Mesendoderm (in vitro differentiated cells): ENCODE measurements at regions not wholly inside any gene's neighbourhood (a gene's known extent, or its start where the extent isn't known, plus 50 kb on each side); places are given as distances from the start of the nearest gene placed in this dataset.

Experiments
- DNase-seq: peaks from one replicate; pipeline ENCODE4 v3.0.0; 2013
- H2AK5ac ChIP-seq: 2 replicates; pipeline ENCODE4 v1.6.1; 2013; ENCODE audit warnings: low read length, inconsistent platforms
- H2BK120ac ChIP-seq: 2 replicates; pipeline ENCODE4 v1.6.1; 2013; ENCODE audit warnings: low read depth, mild to moderate bottlenecking, low read length, moderate library complexity, mixed read lengths
- H2BK15ac ChIP-seq: replicated peaks from 2 replicates; pipeline ENCODE4 v1.6.1; 2013; ENCODE audit warnings: low read depth, mild to moderate bottlenecking, moderate library complexity
- H2BK5ac ChIP-seq: 2 replicates; pipeline ENCODE4 v1.6.1; 2013; ENCODE audit warnings: low read length, inconsistent platforms
- H3K18ac ChIP-seq: 2 replicates; pipeline ENCODE4 v1.6.1; 2013; ENCODE audit warnings: mild to moderate bottlenecking, low read length, mixed read lengths
- H3K23ac ChIP-seq: one replicate; pipeline ENCODE4 v1.6.1; 2013; ENCODE audit warnings: low read length
- H3K27ac ChIP-seq: 2 replicates; pipeline ENCODE4 v1.5.1; 2013; ENCODE audit warnings: low read depth, mild to moderate bottlenecking, inconsistent platforms, low read length, moderate library complexity
- H3K27me3 ChIP-seq: 2 replicates; pipeline ENCODE4 v1.6.1; 2013; ENCODE audit warnings: low read length, control low read depth, mild to moderate bottlenecking, inconsistent platforms; ENCODE audit not compliant: insufficient read depth, poor library complexity
- H3K36me3 ChIP-seq: 2 replicates; pipeline ENCODE4 v1.6.1; 2013; ENCODE audit warnings: low read length, inconsistent platforms; ENCODE audit not compliant: control insufficient read depth, insufficient read depth
- H3K4ac ChIP-seq: one replicate; pipeline ENCODE4 v1.6.1; 2013; ENCODE audit warnings: low read depth, mild to moderate bottlenecking, low read length, moderate library complexity
- H3K4me1 ChIP-seq: 2 replicates; pipeline ENCODE4 v1.6.1; 2013; ENCODE audit warnings: low read depth, low read length, inconsistent platforms; ENCODE audit not compliant: control insufficient read depth
- H3K4me2 ChIP-seq: 2 replicates; pipeline ENCODE4 v1.6.1; 2013; ENCODE audit warnings: low read length
- H3K4me3 ChIP-seq: 2 replicates; pipeline ENCODE4 v1.5.1; 2013; ENCODE audit warnings: mild to moderate bottlenecking, low read length
- H3K56ac ChIP-seq: one replicate; pipeline ENCODE4 v1.6.1; 2013; ENCODE audit warnings: low read length
- H3K79me1 ChIP-seq: 2 replicates; pipeline ENCODE4 v1.6.1; 2013; ENCODE audit warnings: low read length, inconsistent platforms
- H3K79me2 ChIP-seq: 2 replicates; pipeline ENCODE4 v1.6.1; 2013; ENCODE audit warnings: mild to moderate bottlenecking, low read length; ENCODE audit not compliant: control insufficient read depth, insufficient read depth
- H3K9ac ChIP-seq: 2 replicates; pipeline ENCODE4 v1.6.1; 2013; ENCODE audit warnings: low read length, inconsistent platforms
- H4K5ac ChIP-seq: one replicate; pipeline ENCODE4 v1.6.1; 2013; ENCODE audit warnings: low read length
- H4K8ac ChIP-seq: one replicate; pipeline ENCODE4 v1.6.1; 2013; ENCODE audit warnings: low read depth, mild to moderate bottlenecking, control low read depth, low read length, moderate library complexity
- WGBS: extraction: QIAGEN DNeasy Blood & Tissue Kit; methylation state at CpG from one replicate; pipeline ENCODE4 v1.1.7; 2013; ENCODE audit warnings: low lambda C conversion rate, missing lambda C conversion rate; ENCODE audit not compliant: insufficient coverage; ENCODE audit errors: extremely low coverage; 5-methylcytosine and 5-hydroxymethylcytosine counted together

DNA sequence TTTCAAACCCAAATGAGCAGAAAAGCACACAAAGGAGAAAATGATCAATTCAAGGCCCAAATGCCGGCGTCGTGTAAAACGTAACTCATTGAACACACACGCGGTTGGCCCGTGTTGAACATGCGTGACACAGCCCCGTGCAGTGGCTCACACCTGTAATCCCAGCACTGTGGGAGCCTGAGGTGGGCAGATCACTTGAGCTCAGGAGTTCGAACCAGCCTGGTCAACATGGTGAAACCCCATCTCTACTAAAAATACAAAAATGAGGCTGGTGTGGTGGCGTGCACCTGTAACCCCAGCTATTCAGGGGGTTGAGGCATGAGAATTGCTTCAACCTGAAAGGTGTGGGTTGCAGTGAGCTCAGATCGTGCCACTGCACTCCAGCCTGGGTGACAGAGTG lies 156.7 kb upstream of the KLF6 start:
- peak overlapping the region; percentile 11 for H3K56ac ChIP-seq
- H2BK5ac ChIP-seq, result no peak overlapping the region
- H4K5ac ChIP-seq, result no peak overlapping the region
- H2AK5ac ChIP-seq, result no peak overlapping the region
- H3K18ac ChIP-seq, result no peak overlapping the region
- no peak overlapping the region for H3K4ac ChIP-seq
- H3K27ac ChIP-seq, result no peak overlapping the region
- no peaks in the 10 kb centered on the region for H3K79me1 ChIP-seq
- no CpG with 5 or more reads among the region's 12 CpGs for WGBS
- no peaks in the 10 kb centered on the region for H3K79me2 ChIP-seq
- no peak overlapping the region for H4K8ac ChIP-seq
- peaks cover 4% of the 10 kb centered on the region for H3K4me1 ChIP-seq
- no peak overlapping the region for H3K23ac ChIP-seq
- H2BK120ac ChIP-seq, result no peak overlapping the region
- H3K4me2 ChIP-seq, result no peak overlapping the region
- H2BK15ac ChIP-seq, result no peak overlapping the region
- H3K4me3 ChIP-seq, result no peak overlapping the region
- no peak for DNase-seq
- H3K36me3 ChIP-seq, result no peaks in the 10 kb centered on the region
- no peak overlapping the region for H3K9ac ChIP-seq
- no peaks in the 10 kb centered on the region for H3K27me3 ChIP-seq

- WGBS, result no CpG with 5 or more reads among the region's 7 CpGs
- DNase-seq, result no peak
- Histone ChIP-seq H2BK120ac (no peak overlapping the region), H2BK15ac (no peak overlapping the region), H2AK5ac (no peak overlapping the region), H3K4me3 (no peak overlapping the region), H3K36me3 (no peaks in the 10 kb centered on the region), H3K27me3 (no peaks in the 10 kb centered on the region), H3K56ac (no peak overlapping the region), H3K27ac (no peak overlapping the region), H2BK5ac (no peak overlapping the region), H3K79me2 (no peaks in the 10 kb centered on the region), H3K4me1 (no peaks in the 10 kb centered on the region), H3K4me2 (no peak overlapping the region), H3K23ac (no peak overlapping the region), H3K9ac (no peak overlapping the region), H3K79me1 (no peaks in the 10 kb centered on the region), H4K8ac (no peak overlapping the region), H3K18ac (no peak overlapping the region), H4K5ac (no peak overlapping the region), H3K4ac (no peak overlapping the region)
Observed at GRCh38 chr10:3936422-3937040, 151.5 kb upstream of the KLF6 start.

- Histone ChIP-seq H3K56ac (no peak overlapping the region), H2BK120ac (no peak overlapping the region), H3K36me3 (no peaks in the 10 kb centered on the region), H2AK5ac (no peak overlapping the region), H3K18ac (no peak overlapping the region), H3K4me1 (no peaks in the 10 kb centered on the region), H3K4ac (no peak overlapping the region), H3K23ac (no peak overlapping the region), H3K79me1 (no peaks in the 10 kb centered on the region), H2BK5ac (no peak overlapping the region), H2BK15ac (no peak overlapping the region), H4K8ac (no peak overlapping the region), H3K4me2 (no peak overlapping the region), H3K4me3 (no peak overlapping the region), H3K27me3 (no peaks in the 10 kb centered on the region), H3K79me2 (no peaks in the 10 kb centered on the region), H3K9ac (no peak overlapping the region), H3K27ac (no peak overlapping the region), H4K5ac (no peak overlapping the region)
- no peak for DNase-seq
- no CpG with 5 or more reads among the region's 9 CpGs for WGBS
Observed at GRCh38 chr10:3935933-3936359, 150.9 kb upstream of the KLF6 start.

DNA sequence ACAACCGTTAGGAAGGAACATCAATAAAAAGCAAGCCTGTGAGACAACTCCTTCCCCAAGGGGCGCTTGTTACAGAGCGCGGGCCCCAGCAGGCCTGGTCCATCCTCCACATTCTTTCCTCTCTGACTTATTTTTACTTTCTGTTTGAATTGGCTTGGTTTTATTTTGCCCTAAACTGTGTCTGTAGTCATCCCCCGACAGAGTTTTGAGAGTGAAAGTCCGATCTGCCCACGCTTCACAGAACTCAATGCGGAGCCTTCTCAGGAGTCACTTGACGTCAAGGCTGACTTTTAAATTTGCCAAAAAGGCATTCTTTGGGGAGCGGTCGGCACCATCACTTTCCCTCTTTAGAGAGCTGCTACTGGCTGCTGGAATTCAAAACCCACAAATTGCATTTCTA lies 150.1 kb upstream of the KLF6 start:
- no CpG with 5 or more reads among the region's 11 CpGs for WGBS
- Histone ChIP-seq H2BK120ac (no peak overlapping the region), H4K5ac (no peak overlapping the region), H3K18ac (no peak overlapping the region), H3K27me3 (no peaks in the 10 kb centered on the region), H3K4ac (no peak overlapping the region), H2AK5ac (no peak overlapping the region), H4K8ac (no peak overlapping the region), H3K4me2 (no peak overlapping the region), H3K79me2 (no peaks in the 10 kb centered on the region), H3K36me3 (no peaks in the 10 kb centered on the region), H3K4me3 (no peak overlapping the region), H2BK5ac (no peak overlapping the region), H3K27ac (no peak overlapping the region), H3K9ac (no peak overlapping the region), H3K4me1 (no peaks in the 10 kb centered on the region), H3K56ac (no peak overlapping the region), H2BK15ac (no peak overlapping the region), H3K79me1 (no peaks in the 10 kb centered on the region), H3K23ac (no peak overlapping the region)
- DNase-seq, result no peak

GRCh38 chr10:3933733-3934132 lies 148.7 kb upstream of the KLF6 start:
- no CpG with 5 or more reads among the region's 4 CpGs for WGBS
- H3K9ac ChIP-seq, result no peak overlapping the region
- H2BK15ac ChIP-seq, result no peak overlapping the region

More at GRCh38 chr10:3933733-3934132, 148.7 kb upstream of the KLF6 start:
- no peak for DNase-seq
- no peak overlapping the region for H3K27ac ChIP-seq
- H3K4me2 ChIP-seq, result no peak overlapping the region
- no peak overlapping the region for H3K23ac ChIP-seq
- no peak overlapping the region for H3K56ac ChIP-seq
- no peak overlapping the region for H3K4ac ChIP-seq
- no peak overlapping the region for H3K18ac ChIP-seq
- no peak overlapping the region for H4K8ac ChIP-seq
- H3K4me3 ChIP-seq, result no peak overlapping the region
- no peaks in the 10 kb centered on the region for H3K36me3 ChIP-seq
- no peak overlapping the region for H2BK5ac ChIP-seq
- H3K27me3 ChIP-seq, result no peaks in the 10 kb centered on the region
- H3K79me2 ChIP-seq, result no peaks in the 10 kb centered on the region
- no peaks in the 10 kb centered on the region for H3K79me1 ChIP-seq
- H3K4me1 ChIP-seq, result no peaks in the 10 kb centered on the region
- H2AK5ac ChIP-seq, result no peak overlapping the region
- no peak overlapping the region for H4K5ac ChIP-seq
- H2BK120ac ChIP-seq, result no peak overlapping the region
